ENCODE measurements at regions not wholly inside any gene's neighbourhood (a gene's known extent, or its start where the extent isn't known, plus 50 kb on each side); places are given as distances from the start of the nearest gene placed in this dataset.
"Not testable (repeated sequence)": the region's sequence is repeated elsewhere in the genome, so short reads cannot be mapped to it uniquely, and the experiment has no call there.

GRCh38 chr20:25991756-25992130 is 295.1 kb upstream of the ZNF337 start:
- H3K27ac ChIP-seq (ENCODE audit: low read length), result no peak overlapping the region
- WGBS (ENCODE audit: insufficient coverage), result 81% methylated on average over 15 of the region's 16 CpGs
- no peak for DNase-seq
- no peaks in the 10 kb centered on the region for H3K36me3 ChIP-seq (ENCODE audit: control insufficient read depth, insufficient read depth, low read length)
- no peak overlapping the region for H3K4me3 ChIP-seq (ENCODE audit: low read length)
- no peaks in the 10 kb centered on the region for H3K27me3 ChIP-seq (ENCODE audit: control insufficient read depth, insufficient read depth, low read length)
- H3K4me1 ChIP-seq (ENCODE audit: control insufficient read depth, insufficient read depth, low read length), result no peaks in the 10 kb centered on the region
- H3K9me3 ChIP-seq (replicated peaks; ENCODE audit: control insufficient read depth, low read depth, low read length), result no peaks in the 10 kb centered on the region

- Histone ChIP-seq H3K36me3 (ENCODE audit: control insufficient read depth, insufficient read depth, low read length) (no peaks in the 10 kb centered on the region), H3K4me1 (ENCODE audit: control insufficient read depth, insufficient read depth, low read length) (no peaks in the 10 kb centered on the region), H3K27me3 (ENCODE audit: control insufficient read depth, insufficient read depth, low read length) (no peaks in the 10 kb centered on the region), H3K9me3 (replicated peaks; ENCODE audit: control insufficient read depth, low read depth, low read length) (no peaks in the 10 kb centered on the region), H3K4me3 (ENCODE audit: low read length) (no peak overlapping the region), H3K27ac (ENCODE audit: low read length) (no peak overlapping the region)
- no peak for DNase-seq
- 93% methylated on average over 22 of the region's 30 CpGs for WGBS (ENCODE audit: insufficient coverage)
Measured at GRCh38 chr20:25991051-25991755, 294.6 kb upstream of the ZNF337 start.

GRCh38 chr20:25989686-25990085 is 293.0 kb upstream of the ZNF337 start:
- not testable (repeated sequence) for H3K27ac ChIP-seq (ENCODE audit: low read length); H3K4me3 ChIP-seq (ENCODE audit: low read length); H3K36me3 ChIP-seq (ENCODE audit: control insufficient read depth, insufficient read depth, low read length); H3K4me1 ChIP-seq (ENCODE audit: control insufficient read depth, insufficient read depth, low read length); DNase-seq; H3K9me3 ChIP-seq (replicated peaks; ENCODE audit: control insufficient read depth, low read depth, low read length); H3K27me3 ChIP-seq (ENCODE audit: control insufficient read depth, insufficient read depth, low read length)
- 92% methylated on average over 11 of the region's 11 CpGs for WGBS (ENCODE audit: insufficient coverage)

GRCh38 chr20:25989196-25989595 is 292.5 kb upstream of the ZNF337 start:
- Histone ChIP-seq H3K36me3 (ENCODE audit: control insufficient read depth, insufficient read depth, low read length) (no peaks in the 10 kb centered on the region), H3K27ac (ENCODE audit: low read length) (no peak overlapping the region), H3K27me3 (ENCODE audit: control insufficient read depth, insufficient read depth, low read length) (no peaks in the 10 kb centered on the region), H3K4me1 (ENCODE audit: control insufficient read depth, insufficient read depth, low read length) (no peaks in the 10 kb centered on the region), H3K9me3 (replicated peaks; ENCODE audit: control insufficient read depth, low read depth, low read length) (no peaks in the 10 kb centered on the region), H3K4me3 (ENCODE audit: low read length) (no peak overlapping the region)
- 95% methylated on average over 19 of the region's 19 CpGs for WGBS (ENCODE audit: insufficient coverage)
- DNase-seq, result no peak

GRCh38 chr20:25987928-25988560 is 291.4 kb upstream of the ZNF337 start:
- not testable (repeated sequence) for H3K27me3 ChIP-seq (ENCODE audit: control insufficient read depth, insufficient read depth, low read length); H3K27ac ChIP-seq (ENCODE audit: low read length); H3K36me3 ChIP-seq (ENCODE audit: control insufficient read depth, insufficient read depth, low read length); H3K4me1 ChIP-seq (ENCODE audit: control insufficient read depth, insufficient read depth, low read length); H3K4me3 ChIP-seq (ENCODE audit: low read length); H3K9me3 ChIP-seq (replicated peaks; ENCODE audit: control insufficient read depth, low read depth, low read length); DNase-seq
- 92% methylated on average over 6 of the region's 14 CpGs for WGBS (ENCODE audit: insufficient coverage)

- no peaks in the 10 kb centered on the region for H3K36me3 ChIP-seq (ENCODE audit: control insufficient read depth, insufficient read depth, low read length)
- no peaks in the 10 kb centered on the region for H3K4me1 ChIP-seq (ENCODE audit: control insufficient read depth, insufficient read depth, low read length)
- H3K4me3 ChIP-seq (ENCODE audit: low read length), result peak overlapping the region; percentile 31
- H3K27me3 ChIP-seq (ENCODE audit: control insufficient read depth, insufficient read depth, low read length), result no peaks in the 10 kb centered on the region
- WGBS (ENCODE audit: insufficient coverage), result 13% methylated on average over 38 of the region's 46 CpGs
- no peak overlapping the region for H3K27ac ChIP-seq (ENCODE audit: low read length)
- DNase-seq, result peak; percentile 45
- no peaks in the 10 kb centered on the region for H3K9me3 ChIP-seq (replicated peaks; ENCODE audit: control insufficient read depth, low read depth, low read length)
Measured at GRCh38 chr20:25987073-25987927, 290.6 kb upstream of the ZNF337 start.

GRCh38 chr20:25985597-25985996 is 288.9 kb upstream of the ZNF337 start:
- H3K4me1 ChIP-seq (ENCODE audit: control insufficient read depth, insufficient read depth, low read length), result no peaks in the 10 kb centered on the region
- 90% methylated on average over 13 of the region's 15 CpGs for WGBS (ENCODE audit: insufficient coverage)
- H3K36me3 ChIP-seq (ENCODE audit: control insufficient read depth, insufficient read depth, low read length), result no peaks in the 10 kb centered on the region
- no peaks in the 10 kb centered on the region for H3K27me3 ChIP-seq (ENCODE audit: control insufficient read depth, insufficient read depth, low read length)
- H3K4me3 ChIP-seq (ENCODE audit: low read length), result no peak overlapping the region
- no peak overlapping the region for H3K27ac ChIP-seq (ENCODE audit: low read length)
- no peaks in the 10 kb centered on the region for H3K9me3 ChIP-seq (replicated peaks; ENCODE audit: control insufficient read depth, low read depth, low read length)
- DNase-seq, result no peak

- no peaks in the 10 kb centered on the region for H3K4me1 ChIP-seq (ENCODE audit: control insufficient read depth, insufficient read depth, low read length)
- DNase-seq, result peak; percentile 6
- no peaks in the 10 kb centered on the region for H3K36me3 ChIP-seq (ENCODE audit: control insufficient read depth, insufficient read depth, low read length)
- WGBS (ENCODE audit: insufficient coverage), result 45% methylated on average over 27 of the region's 27 CpGs
- no peak overlapping the region for H3K27ac ChIP-seq (ENCODE audit: low read length)
- no peaks in the 10 kb centered on the region for H3K27me3 ChIP-seq (ENCODE audit: control insufficient read depth, insufficient read depth, low read length)
- H3K4me3 ChIP-seq (ENCODE audit: low read length), result peak overlapping the region; percentile 15
- H3K9me3 ChIP-seq (replicated peaks; ENCODE audit: control insufficient read depth, low read depth, low read length), result no peaks in the 10 kb centered on the region
Measured at GRCh38 chr20:25984933-25985332, 288.3 kb upstream of the ZNF337 start.

- not testable (repeated sequence) for H3K27ac ChIP-seq (ENCODE audit: low read length); H3K4me1 ChIP-seq (ENCODE audit: control insufficient read depth, insufficient read depth, low read length); DNase-seq; H3K9me3 ChIP-seq (replicated peaks; ENCODE audit: control insufficient read depth, low read depth, low read length); H3K27me3 ChIP-seq (ENCODE audit: control insufficient read depth, insufficient read depth, low read length); H3K36me3 ChIP-seq (ENCODE audit: control insufficient read depth, insufficient read depth, low read length); H3K4me3 ChIP-seq (ENCODE audit: low read length)
Measured at GRCh38 chr20:25982701-25983100, 286.0 kb upstream of the ZNF337 start.

GRCh38 chr20:25978450-25979190 is 282.0 kb upstream of the ZNF337 start:
- not testable (repeated sequence) for H3K36me3 ChIP-seq (ENCODE audit: control insufficient read depth, insufficient read depth, low read length); DNase-seq; H3K27ac ChIP-seq (ENCODE audit: low read length); H3K27me3 ChIP-seq (ENCODE audit: control insufficient read depth, insufficient read depth, low read length); H3K9me3 ChIP-seq (replicated peaks; ENCODE audit: control insufficient read depth, low read depth, low read length); H3K4me3 ChIP-seq (ENCODE audit: low read length); H3K4me1 ChIP-seq (ENCODE audit: control insufficient read depth, insufficient read depth, low read length)
- 95% methylated on average over 4 of the region's 10 CpGs for WGBS (ENCODE audit: insufficient coverage)

All from muscle of leg (tissue), 3 donors.